ENCODE measurements at regions not wholly inside any gene's neighbourhood (a gene's known extent, or its start where the extent isn't known, plus 50 kb on each side); places are given as distances from the start of the nearest gene placed in this dataset.

GRCh38 chr2:111679202-111679601, 204.8 kb downstream of the ANAPC1 start:
- H3K27ac ChIP-seq (ENCODE audit: low read depth in 2 of 2, low read length in 1 of 2), result no peak overlapping the region
- H4K20me1 ChIP-seq (ENCODE audit: insufficient read depth), result no peaks in the 10 kb centered on the region
- H3F3A ChIP-seq (replicated peaks; ENCODE audit: insufficient read depth), result no peaks in the 10 kb centered on the region
- no peaks in the 10 kb centered on the region for H3K36me3 ChIP-seq (replicated peaks in 1 of 2; ENCODE audit: control insufficient read depth in 1 of 2, insufficient read depth in 2 of 2, low read length in 1 of 2)
- H3K4me2 ChIP-seq, result no peak overlapping the region
- H3K9me3 ChIP-seq, result no peaks in the 10 kb centered on the region
- no peak overlapping the region for H2AFZ ChIP-seq (ENCODE audit: low read depth)
- H3K4me3 ChIP-seq (ENCODE audit: low read depth in 2 of 2, low read length in 1 of 2), result no peak overlapping the region
- ChIA-PET CTCF (no interaction called here), POLR2A (no interaction called here)
- peaks cover 0 to 4% of the 10 kb centered on the region in 2 experiments; a peak in 1 of 4 replicates for H3K4me1 ChIP-seq (ENCODE audit: control insufficient read depth in 1 of 2, insufficient read depth in 2 of 2, low read depth in 1 of 2, low read length in 1 of 2)
- no peaks in the 10 kb centered on the region for H3K27me3 ChIP-seq (ENCODE audit: insufficient read depth)
- H3K9ac ChIP-seq, result no peak overlapping the region
- H3K79me2 ChIP-seq (ENCODE audit: insufficient read depth), result no peaks in the 10 kb centered on the region
- no peak for DNase-seq
- no peaks in the 10 kb centered on the region for H3K9me2 ChIP-seq
- WGBS (ENCODE audit: low lambda C conversion rate), result 92% methylated on average over 2 of the region's 2 CpGs
- TF ChIP-seq TCF12 (IDR thresholded peaks at IDR 0.05), result no peak

GRCh38 chr2:111684611-111685010, 199.4 kb downstream of the ANAPC1 start:
- 68% methylated on average over 3 of the region's 3 CpGs for WGBS (ENCODE audit: low lambda C conversion rate)
- Histone ChIP-seq H3K4me3 (ENCODE audit: low read depth in 2 of 2, low read length in 1 of 2) (no peak overlapping the region), H3K9me3 (no peaks in the 10 kb centered on the region), H3K4me1 (ENCODE audit: control insufficient read depth in 1 of 2, insufficient read depth in 2 of 2, low read depth in 1 of 2, low read length in 1 of 2) (peaks cover 0 to 7% of the 10 kb centered on the region in 2 experiments; a peak in 1 of 4 replicates), H3F3A (replicated peaks; ENCODE audit: insufficient read depth) (no peaks in the 10 kb centered on the region), H4K20me1 (ENCODE audit: insufficient read depth) (no peaks in the 10 kb centered on the region), H3K27ac (ENCODE audit: low read depth in 2 of 2, low read length in 1 of 2) (peak overlapping the region in 1 of 2 experiments; percentile 71; a peak in 1 of 4 replicates), H3K4me2 (no peak overlapping the region), H2AFZ (ENCODE audit: low read depth) (no peak overlapping the region), H3K27me3 (ENCODE audit: insufficient read depth) (no peaks in the 10 kb centered on the region), H3K79me2 (ENCODE audit: insufficient read depth) (no peaks in the 10 kb centered on the region), H3K36me3 (replicated peaks in 1 of 2; ENCODE audit: control insufficient read depth in 1 of 2, insufficient read depth in 2 of 2, low read length in 1 of 2) (no peaks in the 10 kb centered on the region), H3K9ac (no peak overlapping the region), H3K9me2 (no peaks in the 10 kb centered on the region)
- POLR2A ChIA-PET, result no interaction called here
- no peak for DNase-seq
- CTCF ChIA-PET, result interaction anchor here (1.2 kb wide), 1 partner anchor 9 kb away, joined by 4 read pairs; no protein-coding TSS in a partner anchor
- no peak for TF ChIP-seq USF1 (IDR thresholded peaks at IDR 0.05; ENCODE audit: borderline replicate concordance, low read depth)
- no peak for TF ChIP-seq GATA2 (CRISPR knock-in tag; IDR thresholded peaks at IDR 0.05)
- no peak for TF ChIP-seq NRF1 (IDR thresholded peaks at IDR 0.05; ENCODE audit: low read depth, low read length)
- no peak for TF ChIP-seq POLR2AphosphoS5 (IDR thresholded peaks at IDR 0.05; ENCODE audit: low read depth, low read length)
- TF ChIP-seq REST (IDR thresholded peaks at IDR 0.05; ENCODE audit: low read depth, low read length), result no peak

GRCh38 chr2:111685342-111685741, 198.7 kb downstream of the ANAPC1 start:
- peaks cover 0 to 7% of the 10 kb centered on the region in 2 experiments; a peak in 1 of 4 replicates for H3K4me1 ChIP-seq (ENCODE audit: control insufficient read depth in 1 of 2, insufficient read depth in 2 of 2, low read depth in 1 of 2, low read length in 1 of 2)
- H3K79me2 ChIP-seq (ENCODE audit: insufficient read depth), result no peaks in the 10 kb centered on the region
- H4K20me1 ChIP-seq (ENCODE audit: insufficient read depth), result no peaks in the 10 kb centered on the region
- no peaks in the 10 kb centered on the region for H3F3A ChIP-seq (replicated peaks; ENCODE audit: insufficient read depth)
- no peaks in the 10 kb centered on the region for H3K27me3 ChIP-seq (ENCODE audit: insufficient read depth)
- no peaks in the 10 kb centered on the region for H3K9me2 ChIP-seq
- no peak for DNase-seq
- peak overlapping the region in 1 of 2 experiments; percentile 71; a peak in 2 of 4 replicates for H3K27ac ChIP-seq (ENCODE audit: low read depth in 2 of 2, low read length in 1 of 2)
- H3K36me3 ChIP-seq (replicated peaks in 1 of 2; ENCODE audit: control insufficient read depth in 1 of 2, insufficient read depth in 2 of 2, low read length in 1 of 2), result no peaks in the 10 kb centered on the region
- no peak overlapping the region for H3K4me2 ChIP-seq
- no peak overlapping the region for H3K4me3 ChIP-seq (ENCODE audit: low read depth in 2 of 2, low read length in 1 of 2)
- H3K9ac ChIP-seq, result no peak overlapping the region
- POLR2A ChIA-PET, result no interaction called here
- H3K9me3 ChIP-seq, result no peaks in the 10 kb centered on the region
- TF ChIP-seq EP300 (IDR thresholded peaks at IDR 0.05; ENCODE audit: borderline replicate concordance in 1 of 2, low read depth in 1 of 2, low read length in 1 of 2) (no peak), CHD2 (IDR thresholded peaks at IDR 0.05; ENCODE audit: low read length, partially characterized antibody) (no peak), MEF2A (IDR thresholded peaks at IDR 0.05; ENCODE audit: borderline replicate concordance, low read depth) (no peak), USF1 (IDR thresholded peaks at IDR 0.05; ENCODE audit: borderline replicate concordance, low read depth) (no peak), ZBTB33 (IDR thresholded peaks at IDR 0.05; ENCODE audit: borderline replicate concordance, low read depth) (no peak), POLR2AphosphoS5 (IDR thresholded peaks at IDR 0.05; ENCODE audit: low read depth, low read length) (no peak), NFIC (IDR thresholded peaks at IDR 0.05; ENCODE audit: borderline replicate concordance) (no peak), ELF1 (IDR thresholded peaks at IDR 0.05) (no peak), FOXJ3 (CRISPR knock-in tag; IDR thresholded peaks at IDR 0.05) (no peak), GABPA (IDR thresholded peaks at IDR 0.05; ENCODE audit: low read depth) (no peak), SIN3A (IDR thresholded peaks at IDR 0.05; ENCODE audit: borderline replicate concordance, low read depth, low read length) (no peak), SMC3 (IDR thresholded peaks at IDR 0.05; ENCODE audit: low read depth, low read length) (no peak), RAD21 (IDR thresholded peaks at IDR 0.05; ENCODE audit: low read length) (no peak)
- no peak overlapping the region for H2AFZ ChIP-seq (ENCODE audit: low read depth)
- CTCF ChIA-PET, result no interaction called here
